HepG2 (cell line): ENCODE measurements at regions not wholly inside any gene's neighbourhood (a gene's known extent, or its start where the extent isn't known, plus 50 kb on each side); places are given as distances from the start of the nearest gene placed in this dataset.

ENCODE experiments used
- TF ChIP-seq, protein P1 (sequence below), 2 experiments: fragments of 450-650 bp in 1 of 2; sonication (generic) in 1 of 2; formaldehyde crosslinking in 1 of 2; IDR thresholded peaks; 2 replicates each; pipeline versions ENCODE4 v1.6.1 to v1.8.0; 2016 to 2022; ENCODE audit warnings: antibody characterized with exemption in 1 of 2, mild to moderate bottlenecking in 1 of 2, missing genetic modification reagents in 1 of 2

DNA sequence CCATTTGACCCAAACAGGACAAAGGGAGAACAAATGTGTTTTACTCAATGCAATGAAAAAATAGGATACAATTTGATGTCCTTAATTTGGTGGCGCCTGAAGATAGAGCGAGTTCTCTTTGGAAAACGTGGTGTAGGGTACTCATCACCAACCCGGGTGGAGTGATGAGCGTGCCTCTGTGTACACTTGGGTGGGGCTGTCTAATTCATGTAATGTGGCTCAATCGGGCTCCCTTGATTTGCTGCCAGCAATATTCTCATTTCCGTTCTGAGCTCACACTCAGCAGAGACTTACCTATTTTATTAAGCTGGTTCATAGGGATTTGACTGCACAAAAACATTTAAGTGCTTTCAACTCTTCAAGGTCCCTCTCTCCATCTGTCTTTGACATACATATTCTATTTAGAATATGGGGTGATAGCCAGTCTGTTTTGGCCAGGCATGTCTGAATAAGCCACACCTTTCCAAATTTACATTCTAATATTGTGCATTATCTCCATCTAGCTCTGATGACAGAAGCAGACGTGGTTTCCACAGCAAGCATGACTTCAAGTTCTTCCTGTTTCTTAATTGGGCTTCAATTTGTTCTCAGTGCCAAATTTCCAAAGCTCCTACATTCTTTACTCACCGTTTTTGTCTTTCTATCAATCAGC, 162.5 kb downstream of the IRX2 start (continued):
- TF ChIP-seq, protein P1, sequence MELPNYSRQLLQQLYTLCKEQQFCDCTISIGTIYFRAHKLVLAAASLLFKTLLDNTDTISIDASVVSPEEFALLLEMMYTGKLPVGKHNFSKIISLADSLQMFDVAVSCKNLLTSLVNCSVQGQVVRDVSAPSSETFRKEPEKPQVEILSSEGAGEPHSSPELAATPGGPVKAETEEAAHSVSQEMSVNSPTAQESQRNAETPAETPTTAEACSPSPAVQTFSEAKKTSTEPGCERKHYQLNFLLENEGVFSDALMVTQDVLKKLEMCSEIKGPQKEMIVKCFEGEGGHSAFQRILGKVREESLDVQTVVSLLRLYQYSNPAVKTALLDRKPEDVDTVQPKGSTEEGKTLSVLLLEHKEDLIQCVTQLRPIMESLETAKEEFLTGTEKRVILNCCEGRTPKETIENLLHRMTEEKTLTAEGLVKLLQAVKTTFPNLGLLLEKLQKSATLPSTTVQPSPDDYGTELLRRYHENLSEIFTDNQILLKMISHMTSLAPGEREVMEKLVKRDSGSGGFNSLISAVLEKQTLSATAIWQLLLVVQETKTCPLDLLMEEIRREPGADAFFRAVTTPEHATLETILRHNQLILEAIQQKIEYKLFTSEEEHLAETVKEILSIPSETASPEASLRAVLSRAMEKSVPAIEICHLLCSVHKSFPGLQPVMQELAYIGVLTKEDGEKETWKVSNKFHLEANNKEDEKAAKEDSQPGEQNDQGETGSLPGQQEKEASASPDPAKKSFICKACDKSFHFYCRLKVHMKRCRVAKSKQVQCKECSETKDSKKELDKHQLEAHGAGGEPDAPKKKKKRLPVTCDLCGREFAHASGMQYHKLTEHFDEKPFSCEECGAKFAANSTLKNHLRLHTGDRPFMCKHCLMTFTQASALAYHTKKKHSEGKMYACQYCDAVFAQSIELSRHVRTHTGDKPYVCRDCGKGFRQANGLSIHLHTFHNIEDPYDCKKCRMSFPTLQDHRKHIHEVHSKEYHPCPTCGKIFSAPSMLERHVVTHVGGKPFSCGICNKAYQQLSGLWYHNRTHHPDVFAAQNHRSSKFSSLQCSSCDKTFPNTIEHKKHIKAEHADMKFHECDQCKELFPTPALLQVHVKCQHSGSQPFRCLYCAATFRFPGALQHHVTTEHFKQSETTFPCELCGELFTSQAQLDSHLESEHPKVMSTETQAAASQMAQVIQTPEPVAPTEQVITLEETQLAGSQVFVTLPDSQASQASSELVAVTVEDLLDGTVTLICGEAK (IDR thresholded peaks at IDR 0.05), result no peak
- TF ChIP-seq, protein P1 (CRISPR knock-in tag; IDR thresholded peaks at IDR 0.05), result no peak
